Activated T-cell treated with anti-CD3 and anti-CD28 coated beads, Interleukin-2, amount 50 U/mL, for 72 hours (primary cell): ENCODE measurements at regions not wholly inside any gene's neighbourhood (a gene's known extent, or its start where the extent isn't known, plus 50 kb on each side); places are given as distances from the start of the nearest gene placed in this dataset.

Experiments used
- ATAC-seq, 2 donors: fragments of 150-1000 bp; cut with Tn5 transposase; replicated peaks in 1 of 2; 2 replicates each; pipeline ENCODE4 v1.10.0; 2021; ENCODE audit warnings: moderate library complexity in 2 of 2, mild to moderate bottlenecking in 1 of 2
- DNase-seq, 2 donors: peaks; one replicate each; pipeline ENCODE4 v3.0.0; 2021 to 2022; ENCODE audit warnings: mixed read lengths in 1 of 2
- H3K27ac Mint-ChIP-seq: one replicate; pipeline ENCODE4 v1.8.0; 2022; ENCODE audit warnings: mild to moderate bottlenecking, moderate library complexity, mixed read lengths
- H3K27me3 Mint-ChIP-seq: one replicate; pipeline ENCODE4 v1.8.0; 2022; ENCODE audit warnings: low read depth, mixed read lengths
- H3K36me3 Mint-ChIP-seq, 2 donors: one replicate each; pipeline ENCODE4 v1.8.0; 2022; ENCODE audit warnings: mixed read lengths in 2 of 2, mild to moderate bottlenecking in 1 of 2; ENCODE audit not compliant: insufficient read depth in 2 of 2
- H3K4me1 Mint-ChIP-seq: one replicate; pipeline ENCODE4 v1.8.0; 2022; ENCODE audit warnings: low read depth, mixed read lengths
- H3K4me3 Mint-ChIP-seq, 2 donors: one replicate each; pipeline ENCODE4 v1.8.0; 2022; ENCODE audit warnings: mild to moderate bottlenecking in 2 of 2, mixed read lengths in 2 of 2, moderate library complexity in 2 of 2
- H3K9me3 Mint-ChIP-seq, 2 donors: one replicate each; pipeline ENCODE4 v1.8.0; 2022; ENCODE audit warnings: mixed read lengths in 2 of 2

GRCh38 chr12:9276990-9277389 is 68.8 kb upstream of the PZP start:
- ATAC-seq (no peak), DNase-seq (no peak)
- H3K27me3 Mint-ChIP-seq = peaks cover 6% of the 10 kb centered on the region
- H3K4me3 Mint-ChIP-seq = no peak overlapping the region
- no peaks in the 10 kb centered on the region for H3K4me1 Mint-ChIP-seq
- no peaks in the 10 kb centered on the region for H3K36me3 Mint-ChIP-seq
- H3K9me3 Mint-ChIP-seq = no peaks in the 10 kb centered on the region
- H3K27ac Mint-ChIP-seq = no peak overlapping the region

GRCh38 chr12:9273276-9273675 is 65.1 kb upstream of the PZP start:
- Mint-ChIP-seq H3K9me3 (no peaks in the 10 kb centered on the region), H3K27ac (no peak overlapping the region), H3K4me3 (no peak overlapping the region), H3K36me3 (no peaks in the 10 kb centered on the region), H3K27me3 (peaks cover 25% of the 10 kb centered on the region), H3K4me1 (no peaks in the 10 kb centered on the region)
- DNase-seq (no peak), ATAC-seq (no peak)

- DNase-seq (no peak), ATAC-seq (no peak)
- H3K27ac Mint-ChIP-seq = no peak overlapping the region
- H3K36me3 Mint-ChIP-seq = no peaks in the 10 kb centered on the region
- no peak overlapping the region for H3K4me3 Mint-ChIP-seq
- no peaks in the 10 kb centered on the region for H3K9me3 Mint-ChIP-seq
- H3K27me3 Mint-ChIP-seq = peaks cover 22% of the 10 kb centered on the region
- H3K4me1 Mint-ChIP-seq = no peaks in the 10 kb centered on the region
Observed at GRCh38 chr12:9271875-9272274, 63.7 kb upstream of the PZP start.

- Mint-ChIP-seq H3K4me1 (no peaks in the 10 kb centered on the region), H3K36me3 (no peaks in the 10 kb centered on the region), H3K27me3 (peaks cover 10% of the 10 kb centered on the region), H3K27ac (no peak overlapping the region), H3K9me3 (no peaks in the 10 kb centered on the region), H3K4me3 (no peak overlapping the region)
- DNase-seq (no peak), ATAC-seq (no peak)
Observed at GRCh38 chr12:9264546-9264945, 56.4 kb upstream of the PZP start.

- H3K4me3 Mint-ChIP-seq = no peak overlapping the region
- H3K36me3 Mint-ChIP-seq = no peaks in the 10 kb centered on the region
- H3K27me3 Mint-ChIP-seq = peaks cover 10% of the 10 kb centered on the region
- H3K27ac Mint-ChIP-seq = no peak overlapping the region
- no peaks in the 10 kb centered on the region for H3K4me1 Mint-ChIP-seq
- H3K9me3 Mint-ChIP-seq = no peaks in the 10 kb centered on the region
- DNase-seq (no peak), ATAC-seq (no peak)
Observed at GRCh38 chr12:9260931-9261330, 52.7 kb upstream of the PZP start.

GRCh38 chr12:9258676-9259075 is 50.5 kb upstream of the PZP start:
- H3K4me3 Mint-ChIP-seq = no peak overlapping the region
- H3K27ac Mint-ChIP-seq = no peak overlapping the region
- no peaks in the 10 kb centered on the region for H3K4me1 Mint-ChIP-seq
- DNase-seq (no peak), ATAC-seq (no peak)
- no peaks in the 10 kb centered on the region for H3K36me3 Mint-ChIP-seq
- H3K27me3 Mint-ChIP-seq = peaks cover 10% of the 10 kb centered on the region
- H3K9me3 Mint-ChIP-seq = no peaks in the 10 kb centered on the region
